Transverse colon (tissue), 4 donors: ENCODE measurements at regions not wholly inside any gene's neighbourhood (a gene's known extent, or its start where the extent isn't known, plus 50 kb on each side); places are given as distances from the start of the nearest gene placed in this dataset.

Source experiments
- DNase-seq: peaks from one replicate; pipeline ENCODE4 v3.0.0-alpha.2; 2019
- H3K27ac ChIP-seq, 4 donors: fragments of 200-600 bp; sonication (generic); 2 replicates each; pipeline ENCODE4 v1.5.1; 2016 to 2018; ENCODE audit warnings: inconsistent platforms in 4 of 4
- H3K27me3 ChIP-seq: fragments of 200-600 bp; sonication (generic); 2 replicates; pipeline ENCODE4 v1.5.1; 2017; ENCODE audit warnings: inconsistent platforms
- H3K36me3 ChIP-seq, 4 donors: fragments of 200-600 bp; sonication (generic); 2 replicates each; pipeline ENCODE4 v1.5.1; 2017 to 2019; ENCODE audit warnings: inconsistent platforms in 4 of 4
- H3K4me1 ChIP-seq, 4 donors: fragments of 200-600 bp; sonication (generic); 2 replicates each; pipeline ENCODE4 v1.5.1; 2017 to 2020; ENCODE audit warnings: inconsistent platforms in 4 of 4
- H3K4me3 ChIP-seq, 4 donors: fragments of 200-600 bp; sonication (generic); 1 replicate in 1 of 4; 2 replicates in 3 of 4; pipeline versions ENCODE4 v1.5.1 to v1.6.1; 2017 to 2019; ENCODE audit warnings: inconsistent platforms in 4 of 4
- H3K9me3 ChIP-seq, 2 donors: fragments of 200-600 bp; sonication (generic); 2 replicates each; pipeline ENCODE4 v1.5.1; 2017 to 2019; ENCODE audit warnings: inconsistent platforms in 2 of 2
- CTCF ChIP-seq, 5 experiments: fragments of 200-600 bp in 3 of 5; fragments of 450-650 bp in 2 of 5; sonication (generic) in 3 of 5; IDR thresholded peaks; 1 replicate in 2 of 5; 2 replicates in 3 of 5; pipeline ENCODE4 v1.5.1; 2016 to 2017; ENCODE audit warnings: antibody characterized with exemption in 5 of 5, inconsistent platforms in 3 of 5, mild to moderate bottlenecking in 2 of 5, moderate library complexity in 1 of 5
- EP300 ChIP-seq: sonication (generic); formaldehyde crosslinking; IDR thresholded peaks from one replicate; pipeline ENCODE4 v1.6.1; 2017; ENCODE audit warnings: antibody characterized with exemption, low read depth
- POLR2A ChIP-seq: fragments of 450-650 bp; IDR thresholded peaks from one replicate; pipeline ENCODE4 v1.6.1; 2016; ENCODE audit warnings: antibody characterized with exemption, mild to moderate bottlenecking, moderate library complexity
- POLR2AphosphoS5 ChIP-seq, 3 donors: sonication (generic); formaldehyde crosslinking; IDR thresholded peaks; one replicate each; pipeline ENCODE4 v1.6.1; 2016; ENCODE audit warnings: antibody characterized with exemption in 3 of 3
- WGBS, 2 donors: methylation state at CpG; one replicate each; pipeline ENCODE4 v1.1.5; 2018; ENCODE audit warnings: low coverage in 1 of 2; 5-methylcytosine and 5-hydroxymethylcytosine counted together
- in situ Hi-C, 4 donors: fragments of 200-750 bp; cut with MboI; loops; one replicate each; pipeline versions ENCODE4 v1.15.0 to v1.15.1; 2017; ENCODE audit warnings: low sequenced_read_pairs in 3 of 4, low pct_ligation_motif_present in 1 of 4, low pct_unique_long_range_greater_than_20kb in 1 of 4
- intact Hi-C: fragments of 100-400 bp; cut with DNase I; formaldehyde crosslinking; loops from one replicate; pipeline ENCODE4 v1.15.1; 2023; ENCODE audit warnings: low total_unique reads

DNA sequence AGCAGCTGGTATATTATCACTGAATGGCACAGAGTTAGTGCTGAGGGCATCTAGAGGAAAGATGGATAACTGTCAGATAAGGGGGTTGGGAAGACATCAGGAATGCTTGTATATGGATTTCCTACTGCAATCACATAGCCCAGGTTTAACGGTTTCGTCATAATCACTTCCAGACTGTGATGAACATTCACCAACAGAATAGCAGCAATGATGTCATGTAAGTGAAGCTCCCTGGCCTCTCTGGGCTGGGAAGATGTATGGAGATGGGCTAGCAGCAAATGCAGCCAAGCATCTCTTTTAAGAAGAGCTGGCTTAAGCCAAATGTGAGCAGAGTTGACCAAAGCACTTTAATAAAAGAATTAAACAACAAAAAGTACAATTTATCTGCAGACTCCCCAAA lies 714.6 kb downstream of the GALC start:
- H3K9me3 ChIP-seq, result no peaks in the 10 kb centered on the region
- H3K4me3 ChIP-seq, result no peak overlapping the region
- H3K27ac ChIP-seq, result no peak overlapping the region
- WGBS, 2 donors, result 91 to 100% methylated on average over 1 to 2 of the region's 2 CpGs
- no peaks in the 10 kb centered on the region for H3K4me1 ChIP-seq
- DNase-seq, result no peak
- H3K36me3 ChIP-seq, result no peaks in the 10 kb centered on the region
- TF ChIP-seq EP300, result no peak
- TF ChIP-seq CTCF (IDR thresholded peaks at IDR 0.05), result no peak
- TF ChIP-seq POLR2A, result no peak
- no peak for TF ChIP-seq POLR2AphosphoS5 (IDR thresholded peaks at IDR 0.05)
- intact Hi-C loops (no loop called here), in situ Hi-C loops (no loop called here)
- no peaks in the 10 kb centered on the region for H3K27me3 ChIP-seq

GRCh38 chr14:87271331-87271730 lies 721.7 kb downstream of the GALC start:
- Histone ChIP-seq H3K27ac (no peak overlapping the region), H3K4me3 (no peak overlapping the region), H3K27me3 (no peaks in the 10 kb centered on the region), H3K9me3 (peaks cover 2 to 4% of the 10 kb centered on the region in 2 donors), H3K36me3 (no peaks in the 10 kb centered on the region), H3K4me1 (no peaks in the 10 kb centered on the region)
- WGBS, 2 donors, result 25 to 36% methylated on average over 1 to 2 of the region's 2 CpGs
- in situ Hi-C loops (no loop called here), intact Hi-C loops (loop anchor here (5.0 kb wide), 1 partner anchor 149 kb away; no protein-coding TSS in a partner anchor)
- no peak for DNase-seq
- TF ChIP-seq POLR2AphosphoS5 (IDR thresholded peaks at IDR 0.05), result no peak
- TF ChIP-seq POLR2A, result no peak
- no peak for TF ChIP-seq EP300
- TF ChIP-seq CTCF (IDR thresholded peaks at IDR 0.05), result no peak

DNA sequence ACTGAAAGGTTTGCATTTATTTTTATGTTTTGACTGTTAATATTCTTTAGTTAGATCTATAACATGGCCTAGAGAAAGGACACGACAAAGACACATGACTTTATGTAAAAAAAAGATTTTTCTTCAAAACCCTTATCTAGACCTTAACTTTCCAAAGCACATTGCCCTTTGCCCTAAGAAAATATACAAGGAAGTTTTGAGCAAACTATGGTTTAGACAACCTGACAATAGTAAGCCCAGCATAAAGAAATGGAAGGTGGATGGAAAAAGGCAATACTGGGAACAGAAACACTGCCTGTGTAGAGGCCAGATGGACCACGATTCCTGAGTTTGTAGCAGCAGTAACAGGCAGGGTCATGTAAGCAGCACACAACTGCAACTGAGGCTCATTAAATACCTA lies 724.0 kb downstream of the GALC start:
- Histone ChIP-seq H3K4me3 (no peak overlapping the region), H3K4me1 (no peaks in the 10 kb centered on the region), H3K27ac (no peak overlapping the region), H3K9me3 (peaks cover 2 to 4% of the 10 kb centered on the region in 2 donors), H3K36me3 (no peaks in the 10 kb centered on the region), H3K27me3 (no peaks in the 10 kb centered on the region)
- in situ Hi-C loops, result no loop called here
- DNase-seq, result no peak
- intact Hi-C loops, result no loop called here
- 49 to 62% methylated on average over 2 of the region's 2 CpGs for WGBS, 2 donors
- TF ChIP-seq EP300 (no peak), CTCF (IDR thresholded peaks at IDR 0.05) (no peak), POLR2AphosphoS5 (IDR thresholded peaks at IDR 0.05) (no peak), POLR2A (no peak)

DNA sequence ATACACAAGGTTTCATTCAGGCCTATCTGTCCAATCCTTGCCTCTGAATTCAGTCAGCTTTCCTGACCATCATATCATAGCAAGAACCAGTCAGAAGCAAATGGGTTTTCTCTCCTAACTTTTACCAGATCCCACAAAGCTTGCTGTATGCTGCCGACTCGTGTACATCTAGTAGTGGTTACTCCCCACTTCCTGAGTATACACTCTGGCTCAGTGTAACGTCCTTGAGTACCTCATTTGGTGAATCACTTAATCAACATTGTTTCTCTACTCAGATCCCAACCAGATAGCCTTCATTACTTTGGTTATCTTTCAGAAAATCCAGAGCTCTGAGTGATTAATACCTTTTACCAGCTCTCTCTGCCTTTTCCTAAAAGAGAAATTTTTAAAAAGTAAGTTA lies 728.2 kb downstream of the GALC start:
- H3K9me3 ChIP-seq, result no peaks in the 10 kb centered on the region
- intact Hi-C loops, result no loop called here

More for the DNA sequence above, 728.2 kb downstream of the GALC start:
- H3K27ac ChIP-seq, result no peak overlapping the region
- no peaks in the 10 kb centered on the region for H3K36me3 ChIP-seq
- TF ChIP-seq POLR2A (no peak), POLR2AphosphoS5 (IDR thresholded peaks at IDR 0.05) (no peak), EP300 (no peak), CTCF (IDR thresholded peaks at IDR 0.05) (no peak)
- 61 to 73% methylated on average over 3 of the region's 3 CpGs for WGBS, 2 donors
- H3K4me3 ChIP-seq, result no peak overlapping the region
- no peak for DNase-seq
- no peaks in the 10 kb centered on the region for H3K4me1 ChIP-seq
- in situ Hi-C loops, result no loop called here
- no peaks in the 10 kb centered on the region for H3K27me3 ChIP-seq
